Esophagus squamous epithelium (tissue), 5 donors: ENCODE measurements at regions not wholly inside any gene's neighbourhood (a gene's known extent, or its start where the extent isn't known, plus 50 kb on each side); places are given as distances from the start of the nearest gene placed in this dataset.
A peak's percentile ranks its signal among the peaks of the same experiment; 100 is the strongest.

Experiments used
- DNase-seq: peaks from one replicate; lab custom pipeline; 2025; lab: John Stamatoyannopoulos, UW
- H3K27ac ChIP-seq, 4 donors: fragments of 200-600 bp; sonication (generic); one replicate each; pipeline ENCODE4 v1.5.1; 2016 to 2019; ENCODE audit warnings: mild to moderate bottlenecking in 1 of 4
- H3K27me3 ChIP-seq, 4 donors: fragments of 200-600 bp; sonication (generic); 1 replicate in 3 of 4; 2 replicates in 1 of 4; pipeline versions ENCODE4 v1.5.1 to v1.6.0; 2017 to 2021; ENCODE audit warnings: antibody characterized with exemption in 1 of 4
- H3K36me3 ChIP-seq, 3 donors: fragments of 200-600 bp; sonication (generic); one replicate each; pipeline ENCODE4 v1.5.1; 2016 to 2019
- H3K4me1 ChIP-seq, 3 donors: fragments of 200-600 bp; sonication (generic); one replicate each; pipeline ENCODE4 v1.5.1; 2017 to 2019
- H3K4me3 ChIP-seq, 4 donors: fragments of 200-600 bp; sonication (generic); 1 replicate in 3 of 4; 2 replicates in 1 of 4; pipeline ENCODE4 v1.5.1; 2016 to 2019; ENCODE audit warnings: mild to moderate bottlenecking in 2 of 4, moderate library complexity in 1 of 4
- H3K9me3 ChIP-seq, 3 donors: fragments of 200-600 bp; sonication (generic); one replicate each; pipeline ENCODE4 v1.5.1; 2016 to 2019
- CTCF ChIP-seq, 6 experiments: fragments of 450-650 bp in 4 of 6; fragments of 200-600 bp in 2 of 6; sonication (generic) in 2 of 6; IDR thresholded peaks; one replicate each; pipeline ENCODE4 v1.5.1; 2016 to 2019; ENCODE audit warnings: antibody characterized with exemption in 6 of 6, mild to moderate bottlenecking in 4 of 6, moderate library complexity in 4 of 6
- POLR2A ChIP-seq, 4 donors: fragments of 450-650 bp; IDR thresholded peaks; one replicate each; pipeline ENCODE4 v1.6.1; 2017; ENCODE audit warnings: antibody characterized with exemption in 4 of 4, mild to moderate bottlenecking in 4 of 4, moderate library complexity in 3 of 4
- WGBS, 2 donors: methylation state at CpG; one replicate each; pipeline ENCODE4 v1.1.5; 2018; 5-methylcytosine and 5-hydroxymethylcytosine counted together
- intact Hi-C: fragments of 100-400 bp; cut with DNase I; formaldehyde crosslinking; loops from one replicate; pipeline ENCODE4 v1.15.0; 2022
- donor health status: DM: yes; HTN: yes; CAD: no.

- H3K4me3 ChIP-seq: no peak overlapping the region
- H3K27me3 ChIP-seq: no peaks in the 10 kb centered on the region
- no peaks in the 10 kb centered on the region for H3K36me3 ChIP-seq
- DNase-seq: no peak
- TF ChIP-seq CTCF (IDR thresholded peaks at IDR 0.05) (peak in 4 of 6 experiments; percentile 14 to 50 (median 28)), POLR2A (IDR thresholded peaks at IDR 0.05) (no peak)
- intact Hi-C loops: no loop called here
- H3K9me3 ChIP-seq: no peaks in the 10 kb centered on the region
- H3K4me1 ChIP-seq: no peaks in the 10 kb centered on the region
- no peak overlapping the region for H3K27ac ChIP-seq
These were observed 80.8 kb upstream of the CERS6 start for GRCh38 chr2:168375195-168375798.

GRCh38 chr2:168378960-168379669 is 77.0 kb upstream of the CERS6 start:
- DNase-seq: no peak
- WGBS, 2 donors: 89 to 91% methylated on average over 7 of the region's 7 CpGs
- intact Hi-C loops: no loop called here
- H3K4me1 ChIP-seq: no peaks in the 10 kb centered on the region
- H3K27ac ChIP-seq: no peak overlapping the region
- no peak overlapping the region for H3K4me3 ChIP-seq
- no peak for TF ChIP-seq CTCF (IDR thresholded peaks at IDR 0.05)
- TF ChIP-seq POLR2A (IDR thresholded peaks at IDR 0.05): no peak
- no peaks in the 10 kb centered on the region for H3K36me3 ChIP-seq
- no peaks in the 10 kb centered on the region for H3K9me3 ChIP-seq
- no peaks in the 10 kb centered on the region for H3K27me3 ChIP-seq

- DNase-seq: no peak
- H3K27me3 ChIP-seq: no peaks in the 10 kb centered on the region
- TF ChIP-seq POLR2A (IDR thresholded peaks at IDR 0.05) (no peak), CTCF (IDR thresholded peaks at IDR 0.05) (no peak)
- no peak overlapping the region for H3K27ac ChIP-seq
- WGBS, 2 donors: 93 to 94% methylated on average over 3 of the region's 3 CpGs
- H3K36me3 ChIP-seq: no peaks in the 10 kb centered on the region
- intact Hi-C loops: no loop called here
- no peaks in the 10 kb centered on the region for H3K9me3 ChIP-seq
- H3K4me1 ChIP-seq: no peaks in the 10 kb centered on the region
- H3K4me3 ChIP-seq: no peak overlapping the region
These were observed 75.6 kb upstream of the CERS6 start for GRCh38 chr2:168380500-168380899.

- DNase-seq: no peak
- intact Hi-C loops: no loop called here
- H3K9me3 ChIP-seq: no peaks in the 10 kb centered on the region
- H3K36me3 ChIP-seq: no peaks in the 10 kb centered on the region
- H3K27me3 ChIP-seq: no peaks in the 10 kb centered on the region
- no peaks in the 10 kb centered on the region for H3K4me1 ChIP-seq
- no peak for TF ChIP-seq CTCF (IDR thresholded peaks at IDR 0.05)
- TF ChIP-seq POLR2A (IDR thresholded peaks at IDR 0.05): no peak
- WGBS, 2 donors: 15 to 36% methylated on average over 2 of the region's 2 CpGs
- H3K27ac ChIP-seq: no peak overlapping the region
- H3K4me3 ChIP-seq: no peak overlapping the region
These were observed 64.0 kb upstream of the CERS6 start for GRCh38 chr2:168392024-168392423.

- TF ChIP-seq CTCF (IDR thresholded peaks at IDR 0.05) (no peak), POLR2A (IDR thresholded peaks at IDR 0.05) (no peak)
- intact Hi-C loops: no loop called here
- Histone ChIP-seq H3K27ac (no peak overlapping the region), H3K36me3 (no peaks in the 10 kb centered on the region), H3K27me3 (no peaks in the 10 kb centered on the region), H3K9me3 (no peaks in the 10 kb centered on the region), H3K4me3 (no peak overlapping the region), H3K4me1 (no peaks in the 10 kb centered on the region)
- WGBS, 2 donors: 85 to 98% methylated on average over 4 of the region's 4 CpGs
- no peak for DNase-seq
These were observed 63.3 kb upstream of the CERS6 start for GRCh38 chr2:168392797-168393196.
